K562 (cell line): ENCODE measurements at regions not wholly inside any gene's neighbourhood (a gene's known extent, or its start where the extent isn't known, plus 50 kb on each side); places are given as distances from the start of the nearest gene placed in this dataset.

Source experiments
- ATF3 ChIP-seq, 2 experiments: fragments of 450-650 bp in 1 of 2; sonication (generic) in 1 of 2; formaldehyde crosslinking in 1 of 2; IDR thresholded peaks in 1 of 2; conservative IDR thresholded peaks in 1 of 2; 2 replicates each; pipeline versions ENCODE4 v1.6.1 to v1.8.1; 2016 to 2023; ENCODE audit warnings: mild to moderate bottlenecking in 2 of 2, moderate library complexity in 2 of 2, inconsistent platforms in 1 of 2, missing genetic modification reagents in 1 of 2
- ERF ChIP-seq: fragments of 450-650 bp; formaldehyde crosslinking; IDR thresholded peaks from 2 replicates; pipeline ENCODE4 v1.4.0; 2020; ENCODE audit warnings: mild to moderate bottlenecking, mixed read lengths
- HNRNPUL1 ChIP-seq: fragments of 200-400 bp; formaldehyde crosslinking; IDR thresholded peaks from 2 replicates; pipeline ENCODE4 v1.6.1; 2017; ENCODE audit warnings: low read length
- JUND ChIP-seq, 2 experiments: IDR thresholded peaks; 2 replicates in 1 of 2; 3 replicates in 1 of 2; pipeline ENCODE4 v1.6.1; 2011; ENCODE audit warnings: borderline replicate concordance in 2 of 2, low read depth in 2 of 2, low read length in 2 of 2, improper control_type of control experiment in 1 of 2, missing biosample characterization in 1 of 2, missing genetic modification characterization in 1 of 2, missing genetic modification reagents in 1 of 2
- RNF2 ChIP-seq: sonication (generic); IDR thresholded peaks from 2 replicates; pipeline ENCODE4 v1.6.1; 2016
- SMARCB1 ChIP-seq: IDR thresholded peaks from 2 replicates; pipeline ENCODE4 v1.6.1; 2011; ENCODE audit warnings: improper control_type of control experiment, low read depth; ENCODE audit not compliant: insufficient read length
- TCF7 ChIP-seq: sonication (generic); IDR thresholded peaks from 2 replicates; pipeline ENCODE4 v1.6.1; 2016; ENCODE audit warnings: antibody characterized with exemption, borderline replicate concordance
- TF ChIP-seq, protein P1 (sequence below): sonication (generic); formaldehyde crosslinking; IDR thresholded peaks from 2 replicates; pipeline ENCODE4 v1.8.0; 2023; ENCODE audit warnings: mild to moderate bottlenecking, missing genetic modification reagents
- TF ChIP-seq, protein P2 (sequence below): fragments of 450-650 bp; IDR thresholded peaks from 2 replicates; pipeline ENCODE4 v1.6.1; 2016; ENCODE audit warnings: antibody characterized with exemption
- TF ChIP-seq, protein P3 (sequence below), 3 experiments: IDR thresholded peaks in 2 of 3; conservative IDR thresholded peaks in 1 of 3; 2 replicates each; pipeline ENCODE4 v1.5.1; 2011 to 2012; ENCODE audit warnings: low read length in 3 of 3, mild to moderate bottlenecking in 3 of 3, control low read depth in 2 of 3, improper control_type of control experiment in 1 of 3, inconsistent platforms in 1 of 3, low read depth in 1 of 3, mixed read lengths in 1 of 3, moderate library complexity in 1 of 3; ENCODE audit not compliant: insufficient read depth in 2 of 3

DNA sequence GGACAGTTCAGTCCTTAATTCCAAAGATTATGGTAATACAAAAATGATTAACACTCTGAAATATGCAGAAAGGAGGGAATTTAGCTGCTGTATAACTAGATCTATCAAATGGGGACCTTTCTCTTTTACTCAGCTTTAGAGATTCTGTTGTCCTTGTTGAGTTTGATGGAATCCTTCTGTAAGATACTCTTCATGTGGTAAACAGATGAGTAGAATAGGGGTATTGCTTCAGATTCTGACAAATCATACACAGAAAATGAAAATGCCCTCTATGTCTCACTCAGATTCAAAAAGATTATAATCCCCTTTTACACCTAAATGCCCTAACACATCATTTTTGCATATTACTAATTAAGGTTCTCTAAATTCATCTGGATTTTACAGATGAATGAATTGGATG, 50.7 kb downstream of the ARHGAP35 start:
- no peak for TF ChIP-seq TCF7
- TF ChIP-seq, protein P1, sequence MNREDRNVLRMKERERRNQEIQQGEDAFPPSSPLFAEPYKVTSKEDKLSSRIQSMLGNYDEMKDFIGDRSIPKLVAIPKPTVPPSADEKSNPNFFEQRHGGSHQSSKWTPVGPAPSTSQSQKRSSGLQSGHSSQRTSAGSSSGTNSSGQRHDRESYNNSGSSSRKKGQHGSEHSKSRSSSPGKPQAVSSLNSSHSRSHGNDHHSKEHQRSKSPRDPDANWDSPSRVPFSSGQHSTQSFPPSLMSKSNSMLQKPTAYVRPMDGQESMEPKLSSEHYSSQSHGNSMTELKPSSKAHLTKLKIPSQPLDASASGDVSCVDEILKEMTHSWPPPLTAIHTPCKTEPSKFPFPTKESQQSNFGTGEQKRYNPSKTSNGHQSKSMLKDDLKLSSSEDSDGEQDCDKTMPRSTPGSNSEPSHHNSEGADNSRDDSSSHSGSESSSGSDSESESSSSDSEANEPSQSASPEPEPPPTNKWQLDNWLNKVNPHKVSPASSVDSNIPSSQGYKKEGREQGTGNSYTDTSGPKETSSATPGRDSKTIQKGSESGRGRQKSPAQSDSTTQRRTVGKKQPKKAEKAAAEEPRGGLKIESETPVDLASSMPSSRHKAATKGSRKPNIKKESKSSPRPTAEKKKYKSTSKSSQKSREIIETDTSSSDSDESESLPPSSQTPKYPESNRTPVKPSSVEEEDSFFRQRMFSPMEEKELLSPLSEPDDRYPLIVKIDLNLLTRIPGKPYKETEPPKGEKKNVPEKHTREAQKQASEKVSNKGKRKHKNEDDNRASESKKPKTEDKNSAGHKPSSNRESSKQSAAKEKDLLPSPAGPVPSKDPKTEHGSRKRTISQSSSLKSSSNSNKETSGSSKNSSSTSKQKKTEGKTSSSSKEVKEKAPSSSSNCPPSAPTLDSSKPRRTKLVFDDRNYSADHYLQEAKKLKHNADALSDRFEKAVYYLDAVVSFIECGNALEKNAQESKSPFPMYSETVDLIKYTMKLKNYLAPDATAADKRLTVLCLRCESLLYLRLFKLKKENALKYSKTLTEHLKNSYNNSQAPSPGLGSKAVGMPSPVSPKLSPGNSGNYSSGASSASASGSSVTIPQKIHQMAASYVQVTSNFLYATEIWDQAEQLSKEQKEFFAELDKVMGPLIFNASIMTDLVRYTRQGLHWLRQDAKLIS (CRISPR knock-in tag) = no peak
- TF ChIP-seq JUND (IDR thresholded peaks at IDR 0.05; ENCODE audit: borderline replicate concordance, low read depth, low read length) = no peak
- no peak for TF ChIP-seq JUND (tag; IDR thresholded peaks at IDR 0.05; ENCODE audit: borderline replicate concordance, low read depth, low read length)
- TF ChIP-seq HNRNPUL1 = no peak
- no peak for TF ChIP-seq ERF (CRISPR knock-in tag)
- TF ChIP-seq, protein P2, sequence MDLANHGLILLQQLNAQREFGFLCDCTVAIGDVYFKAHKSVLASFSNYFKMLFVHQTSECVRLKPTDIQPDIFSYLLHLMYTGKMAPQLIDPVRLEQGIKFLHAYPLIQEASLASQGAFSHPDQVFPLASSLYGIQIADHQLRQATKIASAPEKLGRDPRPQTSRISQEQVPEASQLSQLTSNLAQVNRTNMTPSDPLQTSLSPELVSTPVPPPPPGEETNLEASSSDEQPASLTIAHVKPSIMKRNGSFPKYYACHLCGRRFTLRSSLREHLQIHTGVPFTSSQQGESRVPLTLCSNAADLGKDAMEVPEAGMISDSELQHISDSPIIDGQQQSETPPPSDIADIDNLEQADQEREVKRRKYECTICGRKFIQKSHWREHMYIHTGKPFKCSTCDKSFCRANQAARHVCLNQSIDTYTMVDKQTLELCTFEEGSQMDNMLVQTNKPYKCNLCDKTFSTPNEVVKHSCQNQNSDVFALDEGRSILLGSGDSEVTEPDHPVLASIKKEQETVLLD = no peak
- no peak for TF ChIP-seq RNF2
- TF ChIP-seq ATF3 (IDR thresholded peaks at IDR 0.05) = no peak
- TF ChIP-seq ATF3 (CRISPR knock-in tag; conservative IDR thresholded peaks at IDR 0.05) = no peak
- TF ChIP-seq SMARCB1 = no peak
- TF ChIP-seq, protein P3, sequence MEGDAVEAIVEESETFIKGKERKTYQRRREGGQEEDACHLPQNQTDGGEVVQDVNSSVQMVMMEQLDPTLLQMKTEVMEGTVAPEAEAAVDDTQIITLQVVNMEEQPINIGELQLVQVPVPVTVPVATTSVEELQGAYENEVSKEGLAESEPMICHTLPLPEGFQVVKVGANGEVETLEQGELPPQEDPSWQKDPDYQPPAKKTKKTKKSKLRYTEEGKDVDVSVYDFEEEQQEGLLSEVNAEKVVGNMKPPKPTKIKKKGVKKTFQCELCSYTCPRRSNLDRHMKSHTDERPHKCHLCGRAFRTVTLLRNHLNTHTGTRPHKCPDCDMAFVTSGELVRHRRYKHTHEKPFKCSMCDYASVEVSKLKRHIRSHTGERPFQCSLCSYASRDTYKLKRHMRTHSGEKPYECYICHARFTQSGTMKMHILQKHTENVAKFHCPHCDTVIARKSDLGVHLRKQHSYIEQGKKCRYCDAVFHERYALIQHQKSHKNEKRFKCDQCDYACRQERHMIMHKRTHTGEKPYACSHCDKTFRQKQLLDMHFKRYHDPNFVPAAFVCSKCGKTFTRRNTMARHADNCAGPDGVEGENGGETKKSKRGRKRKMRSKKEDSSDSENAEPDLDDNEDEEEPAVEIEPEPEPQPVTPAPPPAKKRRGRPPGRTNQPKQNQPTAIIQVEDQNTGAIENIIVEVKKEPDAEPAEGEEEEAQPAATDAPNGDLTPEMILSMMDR (IDR thresholded peaks at IDR 0.05 in 2 of 3, conservative IDR thresholded peaks at IDR 0.05 in 1 of 3; ENCODE audit: insufficient read depth in 2 of 3, low read depth in 1 of 3, low read length in 3 of 3) = no peak
